Heart left ventricle (tissue), 13 donors: ENCODE measurements at regions not wholly inside any gene's neighbourhood (a gene's known extent, or its start where the extent isn't known, plus 50 kb on each side); places are given as distances from the start of the nearest gene placed in this dataset.

Source experiments
- POLR2A ChIP-seq, 2 donors: fragments of 450-650 bp; IDR thresholded peaks; one replicate each; pipeline ENCODE4 v1.6.1; 2017; ENCODE audit warnings: antibody characterized with exemption in 2 of 2, mild to moderate bottlenecking in 2 of 2, moderate library complexity in 2 of 2
- TF ChIP-seq, protein P1 (sequence below), 12 donors: fragments of 200-600 bp; sonication (generic) in 4 of 12; IDR thresholded peaks; one replicate each; pipeline versions ENCODE4 v1.5.0 to v1.8.0; 2018 to 2022; ENCODE audit warnings: antibody characterized with exemption in 12 of 12, mild to moderate bottlenecking in 5 of 12
- donor health status: ischemic (EF 13 %, LVEDD 7.1; RV severe dilation, severe dysfunction).
- donor health status: DM: no; HTN: yes; CAD: no.
- donor health status: DM: no; HTN: no; CAD: no.
- donor health status: ischemic (EF 25% LVEDD 6.9; RV normal size, moderate dysfunction).
- donor health status: ischemic (EF 25% LVEDD 5.7; RV mildly dilated, moderate dysfunction).
- donor health status: ischemic (EF 35%, LVEDD 5.7; RV mildly dilated, moderate dysfunction).
- donor health status: nonischemic (EF 11% LVEDD 7.7; RV severe dilation, severe dysfunction).
- donor health status: DM: yes; HTN: yes; CAD: no.
- donor health status: PGD.
- donor health status: ischemic (EF 29% LVEDD 5.4; RV normal size, mild dysfunction).
- donor health status: nonischemic (EF 23%, LVEDD 6.1; RV moderate dilation, normal function).

DNA sequence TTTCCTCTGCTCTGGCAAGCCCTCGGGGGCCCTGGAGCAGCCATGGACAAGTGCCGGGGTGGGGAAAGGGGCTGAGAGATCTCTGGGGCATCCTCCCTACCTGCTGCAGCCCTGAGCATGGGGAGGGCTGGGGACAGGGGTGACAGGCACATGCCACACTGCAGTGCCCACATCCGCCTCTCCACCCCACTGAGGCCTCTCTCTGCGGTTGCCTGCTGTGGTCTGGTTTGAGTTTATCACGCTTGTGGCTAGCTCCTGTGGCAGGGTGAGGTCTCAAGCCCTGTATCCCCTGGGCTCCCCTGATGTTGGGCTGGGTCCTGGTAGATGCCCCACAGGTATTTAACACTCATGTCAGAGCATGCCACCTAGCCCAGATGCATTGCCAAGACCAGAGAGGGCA is 52.9 kb upstream of the MLN start:
- TF ChIP-seq, protein P1, sequence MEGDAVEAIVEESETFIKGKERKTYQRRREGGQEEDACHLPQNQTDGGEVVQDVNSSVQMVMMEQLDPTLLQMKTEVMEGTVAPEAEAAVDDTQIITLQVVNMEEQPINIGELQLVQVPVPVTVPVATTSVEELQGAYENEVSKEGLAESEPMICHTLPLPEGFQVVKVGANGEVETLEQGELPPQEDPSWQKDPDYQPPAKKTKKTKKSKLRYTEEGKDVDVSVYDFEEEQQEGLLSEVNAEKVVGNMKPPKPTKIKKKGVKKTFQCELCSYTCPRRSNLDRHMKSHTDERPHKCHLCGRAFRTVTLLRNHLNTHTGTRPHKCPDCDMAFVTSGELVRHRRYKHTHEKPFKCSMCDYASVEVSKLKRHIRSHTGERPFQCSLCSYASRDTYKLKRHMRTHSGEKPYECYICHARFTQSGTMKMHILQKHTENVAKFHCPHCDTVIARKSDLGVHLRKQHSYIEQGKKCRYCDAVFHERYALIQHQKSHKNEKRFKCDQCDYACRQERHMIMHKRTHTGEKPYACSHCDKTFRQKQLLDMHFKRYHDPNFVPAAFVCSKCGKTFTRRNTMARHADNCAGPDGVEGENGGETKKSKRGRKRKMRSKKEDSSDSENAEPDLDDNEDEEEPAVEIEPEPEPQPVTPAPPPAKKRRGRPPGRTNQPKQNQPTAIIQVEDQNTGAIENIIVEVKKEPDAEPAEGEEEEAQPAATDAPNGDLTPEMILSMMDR (IDR thresholded peaks at IDR 0.05): no peak
- TF ChIP-seq POLR2A (IDR thresholded peaks at IDR 0.05): no peak
